ENCODE measurements at regions not wholly inside any gene's neighbourhood (a gene's known extent, or its start where the extent isn't known, plus 50 kb on each side); places are given as distances from the start of the nearest gene placed in this dataset.
"Not testable (repeated sequence)": the region's sequence is repeated elsewhere in the genome, so short reads cannot be mapped to it uniquely, and the experiment has no call there.

DNA sequence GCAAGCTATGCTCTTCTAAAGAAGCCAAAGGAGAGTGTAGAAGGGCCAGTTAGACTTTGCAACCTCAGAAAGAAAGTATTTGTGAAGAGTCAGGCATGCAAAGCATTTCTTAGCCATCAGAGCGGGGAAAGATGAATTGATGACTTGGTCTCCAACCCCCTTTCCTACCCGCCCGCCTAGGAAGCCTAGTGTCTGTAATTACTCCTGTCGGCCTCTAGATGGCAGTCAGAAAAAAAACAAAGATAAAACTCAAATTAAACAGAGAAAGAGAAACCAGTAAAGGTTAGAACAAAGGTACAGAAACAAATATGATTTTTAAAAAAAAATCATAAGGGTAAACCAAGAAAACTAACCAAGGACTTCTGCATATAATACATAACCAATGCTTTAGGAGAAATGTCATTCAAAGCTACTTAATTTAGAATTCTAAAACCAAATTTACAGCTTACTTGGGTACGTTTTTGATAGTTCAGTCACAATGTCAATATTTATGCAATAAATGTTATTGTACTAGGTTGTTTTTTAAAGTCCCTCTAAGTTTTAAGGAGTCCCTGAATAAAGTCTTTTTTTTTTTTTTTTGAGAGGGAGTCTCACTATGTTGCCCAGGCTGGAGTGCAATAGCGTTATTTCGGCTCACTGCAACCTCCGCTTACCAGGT lies 97.6 kb downstream of the LYZL1 start:
- Histone ChIP-seq H3K36me3 (no peaks in the 10 kb centered on the region), H3K27me3 (no peaks in the 10 kb centered on the region), H3K4me1 (peaks cover 0 to 7% of the 10 kb centered on the region in 2 donors), H3K4me3 (replicated peaks in 1 of 3) (no peak overlapping the region), H3K27ac (no peak overlapping the region), H3K9me3 (no peaks in the 10 kb centered on the region)
- no peak for DNase-seq
- 44 to 48% methylated on average over 8 of the region's 8 CpGs for WGBS, 2 donors
- intact Hi-C loops (cut with DNase I): loop anchor here (5.0 kb wide), 1 partner anchor 66 kb away; no protein-coding TSS in a partner anchor
- TF ChIP-seq, protein P1, sequence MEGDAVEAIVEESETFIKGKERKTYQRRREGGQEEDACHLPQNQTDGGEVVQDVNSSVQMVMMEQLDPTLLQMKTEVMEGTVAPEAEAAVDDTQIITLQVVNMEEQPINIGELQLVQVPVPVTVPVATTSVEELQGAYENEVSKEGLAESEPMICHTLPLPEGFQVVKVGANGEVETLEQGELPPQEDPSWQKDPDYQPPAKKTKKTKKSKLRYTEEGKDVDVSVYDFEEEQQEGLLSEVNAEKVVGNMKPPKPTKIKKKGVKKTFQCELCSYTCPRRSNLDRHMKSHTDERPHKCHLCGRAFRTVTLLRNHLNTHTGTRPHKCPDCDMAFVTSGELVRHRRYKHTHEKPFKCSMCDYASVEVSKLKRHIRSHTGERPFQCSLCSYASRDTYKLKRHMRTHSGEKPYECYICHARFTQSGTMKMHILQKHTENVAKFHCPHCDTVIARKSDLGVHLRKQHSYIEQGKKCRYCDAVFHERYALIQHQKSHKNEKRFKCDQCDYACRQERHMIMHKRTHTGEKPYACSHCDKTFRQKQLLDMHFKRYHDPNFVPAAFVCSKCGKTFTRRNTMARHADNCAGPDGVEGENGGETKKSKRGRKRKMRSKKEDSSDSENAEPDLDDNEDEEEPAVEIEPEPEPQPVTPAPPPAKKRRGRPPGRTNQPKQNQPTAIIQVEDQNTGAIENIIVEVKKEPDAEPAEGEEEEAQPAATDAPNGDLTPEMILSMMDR (IDR thresholded peaks at IDR 0.05): peak; percentile 47 to 84 (median 71)
- TF ChIP-seq POLR2A (IDR thresholded peaks at IDR 0.05): no peak

DNA sequence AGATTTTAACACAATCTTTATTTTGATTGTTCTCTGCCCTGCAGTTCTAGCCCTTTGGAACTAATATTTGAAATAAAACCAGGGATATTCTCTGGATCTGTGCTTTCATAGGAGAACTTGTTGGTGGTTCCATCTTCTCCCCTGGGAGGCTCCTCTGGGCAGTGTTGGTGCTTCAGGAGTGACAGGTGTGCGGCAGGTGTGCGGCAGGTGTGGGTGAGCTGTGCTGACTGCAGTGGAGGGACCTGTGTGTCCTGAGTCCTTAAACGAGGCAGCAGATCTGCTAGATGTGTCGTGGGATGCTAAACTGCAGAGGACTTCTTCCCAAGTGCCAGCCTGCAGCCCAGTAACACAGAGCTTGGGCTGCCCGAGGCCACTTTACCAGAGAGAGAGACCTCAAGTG lies 98.4 kb downstream of the LYZL1 start:
- 23 to 39% methylated on average over 5 of the region's 5 CpGs for WGBS, 2 donors
- no peak overlapping the region for H3K27ac ChIP-seq
- intact Hi-C loops (cut with DNase I): loop anchor here (5.0 kb wide), 1 partner anchor 65 kb away; no protein-coding TSS in a partner anchor
- H3K27me3 ChIP-seq: no peaks in the 10 kb centered on the region
- H3K4me1 ChIP-seq: peaks cover 0 to 7% of the 10 kb centered on the region in 2 donors
- H3K4me3 ChIP-seq (replicated peaks in 1 of 3): no peak overlapping the region
- H3K36me3 ChIP-seq: no peaks in the 10 kb centered on the region
- no peak for DNase-seq
- TF ChIP-seq, protein P1 (IDR thresholded peaks at IDR 0.05): no peak
- no peak for TF ChIP-seq POLR2A (IDR thresholded peaks at IDR 0.05)
- H3K9me3 ChIP-seq: no peaks in the 10 kb centered on the region

DNA sequence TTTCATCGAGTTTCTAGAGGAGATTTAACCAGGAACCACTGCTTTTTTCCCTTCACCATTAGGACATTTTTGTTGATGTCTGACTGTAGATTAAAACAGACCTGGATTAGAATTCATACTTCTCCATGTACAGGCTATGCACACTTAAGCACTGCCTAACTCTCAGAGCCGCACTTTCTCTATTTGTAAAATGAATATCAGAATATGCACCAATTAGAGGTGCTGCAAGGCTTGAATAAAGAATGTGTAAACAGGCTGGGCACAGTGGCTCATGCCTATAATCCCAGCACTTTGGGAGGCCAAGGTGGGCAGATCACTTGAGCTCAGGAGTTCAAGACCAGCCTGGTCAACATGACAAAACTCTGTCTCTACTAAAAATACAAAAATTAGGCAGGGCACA lies 99.2 kb downstream of the LYZL1 start:
- intact Hi-C loops (cut with DNase I): loop anchor here (5.0 kb wide), 1 partner anchor 64 kb away; no protein-coding TSS in a partner anchor
- H3K9me3 ChIP-seq; H3K36me3 ChIP-seq; DNase-seq; H3K27ac ChIP-seq; H3K4me3 ChIP-seq (replicated peaks in 1 of 3); H3K4me1 ChIP-seq; H3K27me3 ChIP-seq: not testable (repeated sequence)
- WGBS, 2 donors: 24 to 35% methylated on average over 2 of the region's 2 CpGs

DNA sequence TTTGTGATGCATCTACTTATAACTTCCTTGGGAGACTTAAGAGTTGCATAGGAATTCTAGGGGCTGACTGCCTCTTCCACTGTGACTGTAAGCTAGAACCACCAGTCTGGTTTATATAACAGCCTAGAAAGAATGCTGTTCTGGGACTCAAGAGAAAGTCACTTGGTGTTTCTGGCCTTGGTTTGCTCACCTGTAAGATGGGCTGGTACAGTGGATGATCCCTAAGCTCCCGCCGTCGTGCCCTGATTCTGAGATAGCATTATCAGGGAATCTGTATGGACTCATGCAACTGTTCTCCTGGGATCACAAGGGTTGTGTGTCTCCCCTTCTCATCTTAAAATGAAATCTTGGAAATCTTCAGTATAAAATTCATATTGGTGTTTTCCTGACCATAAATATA lies 100.6 kb downstream of the LYZL1 start:
- Histone ChIP-seq H3K27me3 (no peaks in the 10 kb centered on the region), H3K36me3 (no peaks in the 10 kb centered on the region), H3K27ac (no peak overlapping the region), H3K4me1 (peaks cover 0 to 7% of the 10 kb centered on the region in 2 donors), H3K9me3 (no peaks in the 10 kb centered on the region), H3K4me3 (replicated peaks in 1 of 3) (no peak overlapping the region)
- intact Hi-C loops (cut with DNase I): loop anchor here (5.0 kb wide), 1 partner anchor 63 kb away; no protein-coding TSS in a partner anchor
- TF ChIP-seq, protein P1 (IDR thresholded peaks at IDR 0.05): no peak
- no peak for TF ChIP-seq POLR2A (IDR thresholded peaks at IDR 0.05)
- DNase-seq: no peak
- WGBS, 2 donors: 91 to 98% methylated on average over 3 of the region's 3 CpGs

DNA sequence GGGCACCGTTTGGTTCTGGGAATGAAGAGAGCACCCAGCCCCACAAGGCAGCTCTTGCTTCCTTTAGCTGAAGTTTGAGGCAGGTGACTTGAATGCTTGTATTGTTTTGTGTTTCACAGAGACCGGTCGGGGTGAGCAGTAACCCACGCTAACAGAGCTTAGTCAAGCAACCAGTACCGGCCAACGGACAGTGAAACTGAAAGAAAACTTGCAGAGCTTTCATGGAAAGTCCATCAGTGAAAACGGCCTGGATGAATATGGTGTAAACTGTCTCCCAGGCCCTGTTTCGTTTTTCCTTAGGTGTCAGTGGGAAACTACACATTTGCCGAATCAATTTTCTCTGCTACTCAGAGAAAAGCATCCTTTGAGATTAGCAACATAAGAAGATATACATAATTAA lies 101.1 kb downstream of the LYZL1 start:
- WGBS, 2 donors: 68 to 71% methylated on average over 9 of the region's 9 CpGs
- Histone ChIP-seq H3K4me3 (replicated peaks in 1 of 3) (no peak overlapping the region), H3K4me1 (peaks cover 0 to 7% of the 10 kb centered on the region in 2 donors), H3K27me3 (no peaks in the 10 kb centered on the region), H3K9me3 (no peaks in the 10 kb centered on the region), H3K36me3 (no peaks in the 10 kb centered on the region), H3K27ac (no peak overlapping the region)
- TF ChIP-seq, protein P1 (IDR thresholded peaks at IDR 0.05): no peak
- no peak for TF ChIP-seq POLR2A (IDR thresholded peaks at IDR 0.05)
- DNase-seq: no peak
- intact Hi-C loops (cut with DNase I): loop anchor here (5.0 kb wide), 1 partner anchor 62 kb away; no protein-coding TSS in a partner anchor
